GM18508 (cell line): ENCODE measurements at regions not wholly inside any gene's neighbourhood (a gene's known extent, or its start where the extent isn't known, plus 50 kb on each side); places are given as distances from the start of the nearest gene placed in this dataset.

Experiments
- ATAC-seq: cut with Tn5 transposase; IDR thresholded peaks from one replicate; pipeline ENCODE4 v1.9.1; 2021; ENCODE audit warnings: moderate number of reproducible peaks; ENCODE audit not compliant: insufficient read depth, unreplicated experiment

DNA sequence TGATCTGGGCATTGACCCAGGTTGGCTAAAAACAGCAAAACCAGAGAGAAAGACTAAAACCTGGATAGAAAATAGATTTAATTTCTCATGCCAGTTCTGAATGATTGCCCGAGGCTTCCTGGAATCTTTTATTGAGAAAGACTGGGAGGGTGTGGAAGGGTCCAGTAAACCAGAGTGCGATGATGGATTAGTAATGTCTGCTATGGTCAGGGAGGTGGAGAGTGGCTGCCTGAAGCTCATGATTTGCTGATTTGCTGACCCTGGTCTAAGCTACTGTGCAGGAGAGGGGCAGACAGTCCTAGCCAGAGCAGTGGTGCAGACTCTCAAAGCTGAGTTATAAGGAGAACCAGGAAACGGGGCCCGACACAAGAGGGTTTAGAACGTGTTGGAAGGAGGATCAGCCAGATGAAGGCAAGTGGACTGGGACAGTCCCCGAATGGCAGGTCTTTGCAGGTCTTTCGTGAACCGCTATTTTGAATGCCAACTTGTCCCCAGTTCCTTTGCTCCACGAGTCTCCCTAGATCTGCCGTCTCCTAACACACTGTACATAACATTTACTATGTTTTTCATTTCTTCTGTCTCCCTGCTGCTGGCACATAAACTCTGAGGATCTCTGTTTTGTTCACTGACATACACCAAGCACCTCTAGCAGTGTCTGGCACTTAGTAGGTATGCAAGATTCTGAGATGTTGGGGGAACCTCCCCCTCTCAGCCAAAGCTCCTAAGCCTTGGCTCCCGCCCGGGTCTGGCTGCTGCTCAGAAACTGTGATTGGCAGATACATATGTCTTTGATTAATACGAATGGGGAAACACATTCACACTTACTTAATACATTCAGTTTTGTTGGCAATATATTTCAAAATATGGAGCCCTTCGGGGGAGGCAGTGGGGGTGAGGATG lies 237.3 kb upstream of the TNRC6C start:
- no peak for ATAC-seq

DNA sequence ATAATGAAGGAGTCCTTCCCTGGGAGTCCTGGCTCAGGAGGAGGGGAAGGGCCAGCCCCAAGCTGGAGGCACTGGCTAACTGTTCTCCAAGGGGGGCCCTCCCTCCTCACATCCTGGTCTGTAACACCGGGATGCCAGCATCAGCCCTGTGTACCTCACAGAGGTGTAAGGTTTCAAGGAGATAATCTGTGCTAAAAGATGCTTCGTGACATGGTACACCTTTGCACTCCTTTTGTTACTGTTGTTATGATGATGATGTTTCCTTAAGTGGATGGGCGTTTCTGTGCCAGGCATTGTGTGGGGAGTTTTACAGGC lies 236.7 kb upstream of the TNRC6C start:
- ATAC-seq, result no peak

DNA sequence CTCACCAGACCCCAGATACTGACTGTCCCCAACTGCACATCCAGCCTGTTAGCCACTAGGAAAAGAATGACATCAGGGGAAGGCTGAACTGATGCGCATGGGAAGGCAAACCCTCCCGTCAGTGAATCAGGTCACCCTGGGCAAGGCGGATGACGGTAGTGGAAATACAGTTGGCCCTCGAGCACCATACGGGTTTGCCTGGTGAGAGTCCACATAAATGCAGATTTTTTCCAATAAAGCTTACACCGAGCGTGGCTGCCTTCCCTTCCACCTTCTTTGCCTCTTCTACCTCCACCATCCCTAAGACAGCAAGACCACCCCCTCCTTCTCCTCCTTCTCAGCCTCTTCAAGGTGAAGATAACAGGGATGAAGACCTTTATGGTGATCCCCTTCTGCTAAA lies 236.1 kb upstream of the TNRC6C start:
- ATAC-seq, result no peak

DNA sequence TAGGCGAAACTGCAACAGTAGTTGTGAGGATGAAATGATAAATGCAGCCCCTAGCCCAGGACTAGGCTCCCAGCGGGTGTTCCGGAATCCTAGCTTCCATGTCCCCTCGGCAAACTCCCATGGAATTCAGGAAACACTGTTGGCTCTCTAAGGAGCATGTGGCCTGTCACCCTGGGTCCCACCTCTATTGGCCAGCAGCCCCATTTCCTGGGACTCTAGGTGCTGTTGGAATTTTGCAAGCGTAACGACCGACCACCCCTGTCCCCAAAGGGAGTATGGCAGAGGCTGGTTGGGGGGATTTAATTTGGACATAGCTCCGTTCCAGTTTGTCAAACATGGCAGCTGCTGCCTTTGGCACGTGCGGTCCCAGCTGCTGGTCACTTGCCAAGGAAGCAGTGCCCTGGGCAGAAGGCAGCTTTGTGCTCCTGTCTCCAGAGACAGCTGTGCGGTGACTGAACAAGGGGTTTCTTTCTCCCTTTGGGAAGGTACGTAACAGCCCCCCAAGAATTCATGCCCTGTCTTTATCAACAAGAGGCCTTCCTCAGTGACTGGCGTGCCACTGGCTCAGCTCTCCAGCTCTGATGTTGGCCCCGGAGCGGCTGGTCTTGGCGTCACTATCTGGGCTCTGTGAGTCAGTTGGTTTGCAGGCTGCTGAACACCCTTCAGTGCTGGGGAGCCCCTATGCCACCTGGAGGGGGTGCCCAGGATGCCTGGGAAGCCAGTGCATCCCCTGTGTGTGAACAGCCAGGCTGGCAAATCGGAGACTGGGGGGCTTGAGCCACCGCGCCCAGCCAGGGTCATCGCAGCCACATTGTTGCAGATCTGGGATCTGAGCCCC lies 235.2 kb upstream of the TNRC6C start:
- ATAC-seq, result no peak

DNA sequence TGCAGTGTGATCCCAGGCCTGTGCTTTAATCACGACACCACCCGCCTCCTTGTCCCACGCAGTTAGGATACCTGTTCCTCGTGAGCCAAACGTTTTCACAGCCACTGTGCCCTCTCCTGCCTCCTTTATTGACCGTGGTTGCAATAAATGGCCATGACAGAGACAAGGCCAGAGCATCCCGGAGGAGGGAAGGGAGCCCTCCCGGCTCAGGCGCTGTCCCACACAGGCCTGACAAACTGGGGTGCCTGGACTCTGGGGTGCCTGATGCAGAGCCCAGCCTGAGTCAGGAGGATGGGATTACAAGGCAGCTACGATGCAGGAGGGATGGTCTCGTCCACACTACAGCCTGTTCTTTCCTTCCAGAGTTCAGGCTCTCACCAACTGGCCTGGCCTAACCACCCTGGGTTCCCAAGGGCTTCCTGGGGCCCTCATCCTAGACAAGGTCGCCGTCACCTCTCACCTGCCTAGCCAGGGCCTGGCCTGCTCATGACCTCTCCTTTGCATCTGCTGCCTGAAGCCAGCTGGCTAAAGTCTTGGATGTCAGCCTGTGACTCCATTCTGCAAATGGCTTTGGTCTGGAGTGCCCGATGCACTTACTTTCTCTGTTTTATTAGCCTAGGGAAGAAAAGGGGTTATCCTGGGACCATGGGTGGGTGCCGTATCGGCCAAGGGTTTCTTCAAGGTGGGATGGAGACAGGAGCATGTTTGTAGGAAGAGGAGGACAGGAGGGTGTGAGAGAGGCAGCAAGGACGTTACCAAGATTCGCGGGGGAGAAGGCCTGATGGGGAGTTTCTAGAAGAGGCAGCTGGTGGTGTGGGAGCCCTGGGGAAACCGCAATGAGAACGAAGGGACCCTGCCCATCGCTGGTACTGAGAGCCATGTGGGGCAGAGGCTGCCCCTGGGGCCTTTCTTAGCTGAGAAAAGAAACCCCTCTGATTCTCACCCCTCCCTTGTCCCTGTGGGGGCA lies 234.3 kb upstream of the TNRC6C start:
- no peak for ATAC-seq

DNA sequence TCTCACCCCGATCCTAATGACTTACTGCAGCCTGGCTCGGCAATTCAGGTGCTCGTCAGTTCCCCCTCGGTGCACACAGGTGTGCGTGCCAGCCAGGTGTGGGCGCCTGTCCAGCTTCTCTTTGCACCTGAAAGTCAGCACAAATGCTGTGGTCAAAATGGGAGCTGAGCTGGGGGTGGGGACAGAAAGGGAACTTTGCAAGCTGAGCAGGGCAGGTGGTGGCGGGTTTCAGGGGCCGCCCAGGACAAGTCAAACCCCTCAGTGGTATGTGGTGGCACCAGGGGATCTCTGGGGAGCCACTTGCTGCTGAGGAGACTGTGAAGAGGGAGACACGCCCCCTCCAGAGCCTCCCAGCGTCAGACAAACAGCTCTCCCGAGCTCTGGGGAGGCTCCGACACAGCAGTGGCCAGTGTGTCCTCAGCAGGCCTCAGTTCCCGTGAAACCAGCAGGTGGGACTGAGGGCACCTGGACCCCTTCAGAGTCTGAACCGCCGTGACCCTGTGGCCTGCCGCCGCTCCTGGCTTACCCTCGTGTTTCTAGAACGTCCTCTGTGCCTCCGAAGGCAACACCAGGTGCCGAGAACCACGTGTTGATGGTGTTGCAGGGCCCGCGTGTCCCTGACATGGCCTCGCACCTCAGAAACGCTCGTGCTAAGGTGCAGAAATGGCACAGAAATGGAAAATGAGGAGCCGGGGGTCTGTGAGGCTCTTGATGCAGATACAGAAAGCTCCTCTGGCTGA lies 233.5 kb upstream of the TNRC6C start:
- no peak for ATAC-seq

DNA sequence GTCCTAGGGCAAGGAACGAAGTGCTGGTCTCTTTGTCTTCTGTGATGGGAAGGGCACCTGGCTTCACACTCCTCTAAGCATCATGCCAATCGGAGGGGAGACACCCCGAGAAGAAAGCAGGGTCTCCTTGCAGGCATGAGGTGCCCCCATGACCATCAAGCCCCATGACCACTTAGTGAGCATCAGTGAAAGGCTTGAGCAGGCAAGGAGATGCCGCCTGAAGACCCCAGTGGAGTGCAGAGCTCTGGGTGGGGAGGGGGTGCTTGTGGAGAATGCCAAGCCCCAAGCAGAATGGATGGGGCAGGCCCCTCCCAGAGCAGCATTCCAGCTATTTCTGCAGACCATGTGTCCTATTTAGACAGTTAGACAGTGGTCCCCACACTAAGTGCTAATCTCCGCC lies 232.7 kb upstream of the TNRC6C start:
- ATAC-seq, result no peak

DNA sequence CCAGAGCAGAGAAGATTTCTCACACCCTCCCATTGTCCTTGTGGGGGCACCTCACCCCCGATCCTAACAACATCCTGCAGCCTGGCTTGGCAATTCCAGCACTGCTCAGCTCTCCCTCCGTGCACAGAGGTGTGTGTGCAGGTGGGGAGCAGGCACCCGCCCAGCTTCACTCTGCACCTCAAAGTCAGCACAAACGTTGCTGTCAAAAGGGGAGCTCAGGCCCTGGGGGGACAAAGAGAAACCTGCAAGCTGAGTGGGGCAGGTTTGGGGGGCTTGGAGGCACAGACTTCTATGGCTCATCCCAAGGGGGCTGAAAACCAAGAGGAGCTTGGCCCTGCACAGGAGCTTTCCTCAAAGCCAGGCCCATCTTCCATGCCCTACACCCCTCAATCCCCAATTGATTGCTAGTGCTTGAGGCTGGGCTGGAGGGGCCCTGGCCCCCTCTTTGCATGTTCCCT lies 231.9 kb upstream of the TNRC6C start:
- ATAC-seq, result no peak

DNA sequence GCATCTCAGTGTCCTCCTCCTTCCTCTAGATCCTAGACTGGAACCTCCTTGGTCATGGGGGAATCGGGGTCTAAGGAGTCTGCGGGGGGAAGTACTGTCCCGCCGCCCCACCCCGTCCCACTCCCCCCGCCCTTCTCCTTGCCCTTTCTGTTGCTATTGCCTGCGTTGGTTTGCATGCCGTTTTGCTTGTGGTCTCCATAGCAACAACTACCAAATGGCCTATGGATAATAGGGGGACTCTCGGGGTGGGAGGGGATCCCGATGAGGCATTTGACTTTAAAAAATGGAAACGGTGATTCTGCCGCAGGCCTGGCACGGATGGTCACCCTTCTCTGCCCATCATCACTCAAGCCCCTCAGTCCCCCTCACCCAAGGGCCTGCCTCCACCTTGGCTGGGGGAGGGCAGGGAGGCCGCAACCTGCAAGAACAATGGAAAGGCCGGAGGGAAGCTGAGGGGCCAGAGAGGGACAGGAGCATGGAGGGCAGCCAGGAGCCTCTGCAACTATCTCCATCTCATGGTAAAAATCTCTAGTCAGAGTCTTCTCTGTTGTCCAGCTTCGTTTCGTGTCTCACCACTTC lies 231.4 kb upstream of the TNRC6C start:
- no peak for ATAC-seq

DNA sequence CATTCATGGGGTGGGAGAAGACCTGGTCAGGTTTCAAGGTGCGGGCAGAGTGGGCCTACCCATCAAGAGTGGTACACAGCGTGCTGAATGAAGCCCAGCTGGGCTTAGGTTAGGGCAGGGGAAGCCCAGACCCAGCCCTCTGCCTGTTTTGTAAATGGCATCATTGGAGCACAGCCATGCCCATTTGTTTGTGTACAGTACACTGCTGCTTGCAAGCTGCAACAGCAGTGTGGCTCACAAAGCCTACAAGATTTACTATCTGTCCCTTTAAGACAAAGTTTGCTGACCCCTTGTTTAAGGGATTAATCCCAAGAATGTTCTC lies 230.1 kb upstream of the TNRC6C start:
- ATAC-seq, result no peak

DNA sequence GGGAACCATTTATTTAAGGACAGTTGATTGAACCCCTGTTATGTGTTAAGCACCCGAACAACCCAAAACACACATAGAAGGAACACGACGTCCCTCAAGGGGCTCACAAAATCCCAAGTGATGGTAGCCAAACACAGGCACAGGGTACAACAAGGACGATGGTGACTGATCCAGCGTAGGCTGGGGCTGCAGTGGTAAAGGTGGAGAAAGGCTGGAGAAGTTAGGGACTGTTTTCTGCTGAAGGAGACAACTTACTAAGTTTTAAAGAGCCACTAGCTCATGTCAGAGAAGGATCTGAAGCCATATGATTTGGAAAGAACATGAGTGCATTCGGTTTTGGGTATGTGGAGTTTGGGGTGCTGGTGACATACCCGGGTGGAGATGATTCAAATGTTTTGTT lies 229.6 kb upstream of the TNRC6C start:
- no peak for ATAC-seq

DNA sequence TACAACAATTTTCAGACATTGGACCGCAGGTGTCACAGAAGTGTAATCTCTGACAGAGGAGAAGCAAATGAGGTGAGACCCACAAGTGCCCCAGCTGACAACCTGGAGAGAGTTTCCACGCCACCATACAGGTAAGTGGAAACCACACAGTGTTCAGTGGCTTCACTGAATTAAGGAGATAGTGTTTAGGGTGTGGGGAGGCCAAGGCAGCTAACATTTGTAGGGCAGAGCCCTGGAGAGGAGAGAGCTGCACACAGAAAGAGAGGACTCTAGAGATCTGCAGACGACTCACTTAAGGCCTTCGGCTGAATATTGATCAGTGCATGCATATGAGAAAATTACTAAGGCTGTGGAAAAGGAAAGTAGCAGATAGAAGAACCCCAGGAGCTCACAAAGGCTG lies 228.9 kb upstream of the TNRC6C start:
- ATAC-seq, result no peak

DNA sequence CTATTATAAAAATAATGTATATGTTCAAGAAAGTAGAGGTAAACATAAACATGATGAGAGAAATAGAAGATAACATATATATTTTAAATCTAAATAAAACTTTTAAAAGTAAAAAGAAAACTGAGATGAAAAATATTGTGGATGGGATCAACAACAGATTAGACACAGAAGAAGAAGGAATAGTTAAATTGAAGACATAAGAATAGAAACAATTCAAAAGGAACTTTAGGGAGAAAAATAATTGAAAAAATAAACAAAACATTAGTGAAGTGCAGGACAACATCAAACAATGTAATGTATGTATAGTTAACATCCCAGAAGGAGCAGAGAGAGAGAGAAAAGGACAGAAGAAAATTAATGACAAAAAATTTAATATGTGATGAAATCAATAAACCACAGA lies 228.1 kb upstream of the TNRC6C start:
- ATAC-seq, result no peak

DNA sequence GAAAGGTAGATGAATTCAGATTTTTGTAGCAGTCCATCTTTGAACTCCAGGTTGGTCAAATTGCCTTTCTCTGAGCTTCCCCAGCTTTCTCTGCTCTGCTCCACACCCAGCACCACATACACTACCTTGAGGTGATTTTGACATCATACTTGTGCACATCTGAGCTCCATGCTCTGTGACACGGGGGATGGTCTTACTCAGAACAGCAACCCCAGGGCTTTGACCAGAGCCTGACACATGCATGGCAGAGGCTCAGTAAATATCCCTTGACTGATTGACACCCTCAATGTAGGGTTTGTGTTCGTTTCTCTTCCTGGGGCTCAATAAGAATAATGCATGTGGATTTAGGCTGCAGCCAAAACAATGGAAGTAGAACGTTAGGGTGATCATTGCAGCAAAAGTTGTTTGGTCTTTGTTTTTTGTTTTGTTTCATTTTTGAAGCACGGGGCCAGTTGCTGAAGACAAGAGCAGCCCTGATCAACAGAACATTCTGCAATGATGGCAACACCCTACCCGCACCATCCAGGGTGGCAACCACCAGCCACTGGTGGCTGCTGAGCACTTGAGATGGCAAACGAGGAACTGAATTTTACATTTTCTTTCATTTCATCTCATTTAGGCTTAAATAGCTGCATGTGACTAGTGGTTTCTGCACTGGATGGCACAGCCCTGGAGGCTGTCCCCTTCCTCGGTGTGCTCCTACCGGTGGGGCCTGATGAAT lies 224.8 kb upstream of the TNRC6C start:
- ATAC-seq, result no peak

DNA sequence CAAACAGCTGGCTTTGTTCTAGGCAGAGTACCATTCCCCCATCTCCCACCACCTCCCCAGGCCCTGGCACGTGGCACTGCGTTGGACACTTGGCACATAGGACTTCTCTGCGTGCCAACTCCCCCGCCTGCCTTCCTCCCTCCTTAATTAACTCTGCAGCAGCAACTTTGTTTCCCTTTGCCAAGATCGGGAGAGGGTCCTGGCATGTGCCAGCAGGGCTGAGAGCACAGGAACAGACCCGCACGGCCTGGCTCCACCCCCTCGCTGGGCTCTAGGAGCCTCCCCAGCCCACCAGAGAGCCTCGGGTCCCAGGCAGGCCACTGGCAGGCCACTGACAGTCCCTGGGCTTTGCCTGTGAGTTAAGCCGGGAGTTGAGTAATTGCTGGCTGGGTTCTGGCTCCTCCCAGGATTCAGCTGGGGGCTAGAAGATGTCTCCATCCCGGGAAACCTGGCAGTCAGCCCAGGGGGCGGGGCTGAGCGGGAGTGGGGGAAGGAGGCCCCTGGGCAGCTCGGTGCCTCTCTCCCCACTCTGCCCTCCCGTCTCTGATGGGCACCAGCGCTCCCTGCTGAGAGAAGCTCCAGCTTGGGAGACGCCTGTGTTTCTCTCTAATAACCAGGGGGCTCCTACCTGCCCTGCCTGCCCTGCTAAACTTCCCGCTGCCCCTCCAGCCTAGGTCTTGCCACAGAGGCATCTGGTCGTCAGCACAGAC lies 224.0 kb upstream of the TNRC6C start:
- ATAC-seq, result no peak

DNA sequence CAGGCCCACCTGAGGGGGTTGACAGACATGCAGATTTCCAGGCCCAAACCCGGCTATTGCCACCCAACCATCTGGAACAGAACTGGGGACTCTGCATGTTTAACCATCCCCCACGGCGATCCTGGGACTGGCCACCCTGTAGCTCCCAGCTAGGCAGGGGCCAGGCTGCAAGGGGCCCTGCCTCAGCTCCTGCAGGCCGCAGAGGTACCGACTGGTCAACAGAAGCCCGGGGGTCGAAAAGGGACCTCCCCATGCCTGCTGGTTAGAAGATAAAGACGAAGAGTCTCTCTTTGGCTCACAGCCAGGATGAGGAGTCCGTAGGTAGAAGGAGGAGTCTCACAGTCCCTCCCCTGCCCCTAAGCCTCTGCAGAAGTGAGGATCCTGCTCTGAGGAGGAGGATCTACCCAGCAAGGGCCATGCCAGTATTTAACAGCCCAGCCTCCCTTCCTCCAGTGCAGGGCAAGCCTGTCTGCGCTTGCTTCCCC lies 223.4 kb upstream of the TNRC6C start:
- ATAC-seq, result no peak

DNA sequence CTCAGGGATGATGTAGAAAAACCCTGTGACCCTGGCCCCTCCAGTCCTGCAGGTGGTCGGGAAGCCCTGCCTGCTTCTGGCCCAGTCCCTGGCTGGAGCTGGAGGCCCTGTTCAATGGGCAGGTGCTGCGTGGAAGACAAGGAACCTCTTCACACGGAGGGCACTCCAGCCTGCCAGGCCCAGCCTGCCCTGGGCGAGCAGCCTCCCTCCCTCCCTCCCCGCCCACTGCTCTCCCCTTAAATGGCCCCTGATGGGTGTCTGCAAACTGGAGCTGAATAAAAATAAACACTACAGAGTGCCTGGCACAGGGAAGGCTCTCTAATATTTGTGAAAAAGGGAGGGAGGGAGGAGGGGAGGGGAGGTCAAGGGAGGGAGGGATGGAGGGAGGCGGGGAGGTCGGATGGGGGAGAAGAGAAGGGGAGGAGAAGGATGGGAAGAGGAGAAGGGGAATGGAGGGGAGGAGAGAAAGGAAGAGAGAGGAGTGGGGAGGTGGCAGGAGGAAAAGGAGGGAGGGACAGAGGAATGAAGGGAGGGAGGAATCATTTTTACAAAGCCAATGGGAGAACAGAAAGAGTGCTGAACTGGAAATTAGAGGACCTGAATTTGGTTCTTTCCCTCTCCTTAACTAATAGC lies 222.8 kb upstream of the TNRC6C start:
- ATAC-seq, result no peak

DNA sequence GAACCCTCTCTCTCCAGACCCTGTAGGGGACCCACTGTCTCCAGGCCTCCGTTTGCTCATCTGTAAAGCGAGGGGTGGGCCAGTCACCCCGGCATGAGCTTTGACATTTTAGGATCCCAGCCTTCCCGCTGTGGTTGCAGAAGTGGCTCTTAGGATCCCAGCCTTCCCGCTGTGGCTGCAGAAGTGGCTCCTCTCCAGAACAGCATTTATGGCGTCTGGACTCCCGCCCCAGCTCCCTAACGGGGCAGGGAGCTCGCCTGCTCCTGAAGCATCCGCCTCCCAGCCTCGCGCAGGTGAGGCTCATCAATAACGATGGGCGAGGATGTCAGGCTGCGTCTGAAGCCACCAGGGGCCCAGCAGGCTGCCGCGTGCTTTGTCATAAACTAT lies 222.3 kb upstream of the TNRC6C start:
- no peak for ATAC-seq
